MCF 10A (cell line): ENCODE measurements at regions not wholly inside any gene's neighbourhood (a gene's known extent, or its start where the extent isn't known, plus 50 kb on each side); places are given as distances from the start of the nearest gene placed in this dataset.

Experiments used
- BruUV-seq: library from RNA; stranded (reverse); fragments of 400-500 nt; replicated peaks from 2 replicates; lab custom pipeline; 2021; lab: Mats Ljungman, UMichigan
- CTCF ChIA-PET: fragments of 300-600 bp; sonication (Branson Sonifier 250); formaldehyde crosslinking; extraction: SDS; loops from one replicate; lab custom pipeline; 2021; ENCODE audit warnings: antibody characterized with exemption, inconsistent platforms; lab: Yijun Ruan, JAX
- POLR2A ChIA-PET: fragments of 300-600, 350-650 bp; sonication (Branson Sonifier 250); formaldehyde crosslinking; extraction: SDS; loops from one replicate; lab custom pipeline; 2020; ENCODE audit warnings: antibody characterized with exemption, inconsistent platforms; lab: Yijun Ruan, JAX
- DNase-seq: peaks from one replicate; pipeline ENCODE4 v3.0.0-alpha.2; 2018; ENCODE audit not compliant: unreplicated experiment
- H3K27ac Mint-ChIP-seq: one replicate; pipeline ENCODE4 v1.8.0; 2022; ENCODE audit warnings: mild to moderate bottlenecking, low read depth, mixed read lengths; ENCODE audit not compliant: unreplicated experiment
- H3K27me3 Mint-ChIP-seq: one replicate; pipeline ENCODE4 v1.8.0; 2022; ENCODE audit warnings: mixed read lengths; ENCODE audit not compliant: insufficient read depth, unreplicated experiment
- H3K36me3 Mint-ChIP-seq: one replicate; pipeline ENCODE4 v1.8.0; 2022; ENCODE audit warnings: mild to moderate bottlenecking, moderate library complexity, mixed read lengths; ENCODE audit not compliant: insufficient read depth, unreplicated experiment
- H3K4me1 Mint-ChIP-seq: one replicate; pipeline ENCODE4 v1.8.0; 2022; ENCODE audit warnings: mixed read lengths; ENCODE audit not compliant: insufficient read depth, unreplicated experiment
- H3K4me3 Mint-ChIP-seq: one replicate; pipeline ENCODE4 v1.8.0; 2022; ENCODE audit warnings: mild to moderate bottlenecking, moderate library complexity, mixed read lengths; ENCODE audit not compliant: unreplicated experiment
- H3K9me3 Mint-ChIP-seq: one replicate; pipeline ENCODE4 v1.8.0; 2022; ENCODE audit warnings: mixed read lengths; ENCODE audit not compliant: unreplicated experiment
- CTCF ChIP-seq: fragments of 200-600 bp; IDR thresholded peaks from one replicate; pipeline ENCODE4 v1.8.0; 2022; ENCODE audit warnings: antibody characterized with exemption, mild to moderate bottlenecking; ENCODE audit not compliant: unreplicated experiment
- intact Hi-C: fragments of 100-400 bp; cut with micrococcal nuclease; formaldehyde crosslinking; loops from 2 replicates; pipeline ENCODE4 v1.14.1; 2022

GRCh38 chr1:30137001-30137400 lies 586.4 kb downstream of the MATN1 start:
- ChIA-PET POLR2A (no interaction called here), CTCF (interaction anchor here (0.6 to 0.7 kb wide), 2 partner anchors 76 to 185 kb away, joined by 3 read pairs; no protein-coding TSS in a partner anchor)
- no peak for TF ChIP-seq CTCF
- no peaks in the 10 kb centered on the region for H3K36me3 Mint-ChIP-seq
- H3K4me3 Mint-ChIP-seq = no peak overlapping the region
- H3K27me3 Mint-ChIP-seq = peaks cover 56% of the 10 kb centered on the region
- no peak for DNase-seq
- H3K27ac Mint-ChIP-seq = no peak overlapping the region
- intact Hi-C loops = no loop called here
- no peaks in the 10 kb centered on the region for H3K4me1 Mint-ChIP-seq
- no TSS peak for BruUV-seq
- no peaks in the 10 kb centered on the region for H3K9me3 Mint-ChIP-seq

GRCh38 chr1:30135698-30136097 lies 587.7 kb downstream of the MATN1 start:
- Mint-ChIP-seq H3K4me1 (no peaks in the 10 kb centered on the region), H3K27ac (no peak overlapping the region), H3K27me3 (peaks cover 56% of the 10 kb centered on the region), H3K36me3 (no peaks in the 10 kb centered on the region), H3K9me3 (no peaks in the 10 kb centered on the region), H3K4me3 (no peak overlapping the region)
- TF ChIP-seq CTCF = no peak
- POLR2A ChIA-PET = no interaction called here
- intact Hi-C loops = no loop called here
- BruUV-seq = no TSS peak
- no peak for DNase-seq
- CTCF ChIA-PET = no interaction called here

GRCh38 chr1:30134466-30135217 lies 588.7 kb downstream of the MATN1 start:
- no peaks in the 10 kb centered on the region for H3K9me3 Mint-ChIP-seq
- no peaks in the 10 kb centered on the region for H3K36me3 Mint-ChIP-seq
- BruUV-seq = no TSS peak
- H3K27ac Mint-ChIP-seq = no peak overlapping the region
- no peak for TF ChIP-seq CTCF
- POLR2A ChIA-PET = interaction anchor here (0.6 kb wide), 1 partner anchor 15 kb away, joined by 3 read pairs; no protein-coding TSS in a partner anchor
- H3K4me3 Mint-ChIP-seq = no peak overlapping the region
- CTCF ChIA-PET = interaction anchor here (0.6 kb wide), 1 partner anchor 235 kb away, joined by 5 read pairs; no protein-coding TSS in a partner anchor
- DNase-seq = no peak
- H3K27me3 Mint-ChIP-seq = peaks cover 56% of the 10 kb centered on the region
- H3K4me1 Mint-ChIP-seq = no peaks in the 10 kb centered on the region
- intact Hi-C loops = no loop called here

- TF ChIP-seq CTCF = no peak
- H3K4me3 Mint-ChIP-seq = no peak overlapping the region
- no peaks in the 10 kb centered on the region for H3K36me3 Mint-ChIP-seq
- DNase-seq = no peak
- H3K9me3 Mint-ChIP-seq = no peaks in the 10 kb centered on the region
- BruUV-seq = no TSS peak
- no peak overlapping the region for H3K27ac Mint-ChIP-seq
- CTCF ChIA-PET = interaction anchor here (0.6 to 0.7 kb wide), 2 partner anchors 118 to 516 kb away, joined by 3 to 4 read pairs; no protein-coding TSS in a partner anchor
- POLR2A ChIA-PET = no interaction called here
- peaks cover 61% of the 10 kb centered on the region for H3K27me3 Mint-ChIP-seq
- no peaks in the 10 kb centered on the region for H3K4me1 Mint-ChIP-seq
- intact Hi-C loops = no loop called here
Measured at GRCh38 chr1:30133414-30134055, 589.9 kb downstream of the MATN1 start.
